VCaP (cell line): ENCODE measurements at regions not wholly inside any gene's neighbourhood (a gene's known extent, or its start where the extent isn't known, plus 50 kb on each side); places are given as distances from the start of the nearest gene placed in this dataset.

ENCODE experiments used
- H3K27ac ChIP-seq: fragments of 450-650 bp; 2 replicates; pipeline ENCODE4 v1.5.1; 2017
- TF ChIP-seq, protein P1 (sequence below): fragments of 450-650 bp; conservative IDR thresholded peaks from 2 replicates; pipeline ENCODE4 v1.5.1; 2017; ENCODE audit warnings: mild to moderate bottlenecking, moderate library complexity

DNA sequence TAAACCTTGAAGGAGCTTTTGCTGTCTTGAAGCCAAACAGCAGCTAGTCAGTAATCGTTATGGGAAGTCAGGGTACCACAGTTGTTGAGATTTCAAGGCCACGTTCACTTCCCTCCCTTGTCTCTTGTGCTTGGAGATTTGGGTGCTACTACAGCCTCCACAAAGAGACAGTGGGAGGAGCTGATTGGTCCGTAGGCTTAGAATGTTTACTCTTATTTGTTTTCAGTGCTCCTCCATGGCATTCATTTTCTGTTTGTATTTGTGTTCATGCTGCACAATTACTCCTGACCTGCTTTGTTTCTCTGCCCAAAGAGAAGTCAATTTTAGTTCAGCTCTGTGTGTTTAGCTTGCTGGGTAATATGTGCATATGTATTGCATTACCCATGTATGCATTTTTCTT is 147.7 kb downstream of the PRL start:
- H3K27ac ChIP-seq: no peak overlapping the region

DNA sequence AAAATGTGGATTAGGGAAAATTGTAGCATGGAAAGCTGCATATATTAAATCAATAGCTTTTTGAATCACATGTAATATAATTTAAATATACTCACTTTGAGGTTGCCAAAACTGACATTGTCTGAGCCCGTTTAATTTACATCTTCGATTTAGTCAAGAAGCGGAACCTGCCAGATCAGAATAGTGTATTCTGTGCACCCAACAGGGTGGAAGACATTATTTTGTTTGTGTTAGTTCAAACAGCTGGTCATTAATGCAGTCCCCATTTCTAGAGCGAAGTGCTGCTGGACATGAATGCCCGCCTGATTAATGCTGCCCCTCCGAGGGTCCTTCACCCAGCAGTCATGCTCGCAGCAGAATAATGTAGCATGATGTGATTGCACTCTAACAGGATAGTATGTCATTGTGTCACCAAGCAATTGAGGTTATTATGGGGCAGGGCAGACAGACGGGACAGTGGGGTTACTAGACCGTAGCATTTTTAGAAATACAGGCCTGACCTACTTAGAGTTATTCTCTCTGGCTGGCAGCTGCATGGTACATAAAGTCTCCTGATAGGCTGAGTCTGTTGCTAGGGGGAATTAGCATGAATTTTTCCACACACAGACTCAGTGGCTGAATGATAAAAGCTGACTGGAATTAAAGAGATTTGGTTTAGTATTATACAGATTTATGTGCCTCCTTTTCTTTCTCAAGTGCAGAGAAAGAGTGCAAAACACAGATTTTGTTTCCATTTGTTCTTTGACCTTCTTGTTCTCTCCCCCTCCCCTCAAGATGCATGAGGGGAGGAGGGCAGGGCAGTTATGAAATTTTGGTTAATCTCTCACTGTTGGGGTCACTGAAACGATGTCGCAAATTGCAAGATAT is 147.1 kb downstream of the PRL start:
- TF ChIP-seq, protein P1, sequence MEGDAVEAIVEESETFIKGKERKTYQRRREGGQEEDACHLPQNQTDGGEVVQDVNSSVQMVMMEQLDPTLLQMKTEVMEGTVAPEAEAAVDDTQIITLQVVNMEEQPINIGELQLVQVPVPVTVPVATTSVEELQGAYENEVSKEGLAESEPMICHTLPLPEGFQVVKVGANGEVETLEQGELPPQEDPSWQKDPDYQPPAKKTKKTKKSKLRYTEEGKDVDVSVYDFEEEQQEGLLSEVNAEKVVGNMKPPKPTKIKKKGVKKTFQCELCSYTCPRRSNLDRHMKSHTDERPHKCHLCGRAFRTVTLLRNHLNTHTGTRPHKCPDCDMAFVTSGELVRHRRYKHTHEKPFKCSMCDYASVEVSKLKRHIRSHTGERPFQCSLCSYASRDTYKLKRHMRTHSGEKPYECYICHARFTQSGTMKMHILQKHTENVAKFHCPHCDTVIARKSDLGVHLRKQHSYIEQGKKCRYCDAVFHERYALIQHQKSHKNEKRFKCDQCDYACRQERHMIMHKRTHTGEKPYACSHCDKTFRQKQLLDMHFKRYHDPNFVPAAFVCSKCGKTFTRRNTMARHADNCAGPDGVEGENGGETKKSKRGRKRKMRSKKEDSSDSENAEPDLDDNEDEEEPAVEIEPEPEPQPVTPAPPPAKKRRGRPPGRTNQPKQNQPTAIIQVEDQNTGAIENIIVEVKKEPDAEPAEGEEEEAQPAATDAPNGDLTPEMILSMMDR: no peak
- H3K27ac ChIP-seq: no peak overlapping the region; the same call in 1 of the 2 replicates

More for the DNA sequence above, 147.7 kb downstream of the PRL start:
- TF ChIP-seq, protein P1: no peak

DNA sequence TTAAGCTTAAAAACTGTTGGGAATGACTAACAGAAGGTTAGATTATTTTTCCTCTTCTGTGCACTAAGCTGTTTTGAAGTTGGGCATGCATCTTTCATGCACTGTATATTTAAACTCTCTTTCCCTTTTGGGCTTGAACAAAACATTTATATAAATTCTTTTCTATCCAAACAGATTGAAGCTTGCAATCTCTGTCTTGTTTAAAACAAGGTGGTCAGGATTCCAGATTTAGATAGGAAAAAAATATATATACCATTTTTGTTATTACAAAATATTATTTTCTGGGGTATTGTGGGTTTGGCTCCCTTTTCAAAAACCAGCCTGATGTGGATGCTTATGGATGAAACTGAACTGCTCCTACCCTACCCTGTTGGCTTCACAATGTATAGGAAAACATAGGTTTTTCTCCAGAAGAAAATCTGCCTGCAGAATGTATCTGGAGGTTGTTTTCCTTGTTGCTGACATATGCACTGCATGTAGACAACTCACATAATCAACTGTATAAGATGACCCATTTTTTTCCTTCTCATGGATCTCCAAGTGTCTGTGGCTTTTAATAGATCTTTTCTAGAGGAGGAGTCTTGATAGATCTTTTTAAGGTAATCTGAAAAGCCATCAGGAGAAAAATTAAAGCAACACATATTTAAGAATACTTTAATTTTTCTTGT is 146.3 kb downstream of the PRL start:
- TF ChIP-seq, protein P1: no peak
- no peak overlapping the region; the same call in 1 of the 2 replicates for H3K27ac ChIP-seq

DNA sequence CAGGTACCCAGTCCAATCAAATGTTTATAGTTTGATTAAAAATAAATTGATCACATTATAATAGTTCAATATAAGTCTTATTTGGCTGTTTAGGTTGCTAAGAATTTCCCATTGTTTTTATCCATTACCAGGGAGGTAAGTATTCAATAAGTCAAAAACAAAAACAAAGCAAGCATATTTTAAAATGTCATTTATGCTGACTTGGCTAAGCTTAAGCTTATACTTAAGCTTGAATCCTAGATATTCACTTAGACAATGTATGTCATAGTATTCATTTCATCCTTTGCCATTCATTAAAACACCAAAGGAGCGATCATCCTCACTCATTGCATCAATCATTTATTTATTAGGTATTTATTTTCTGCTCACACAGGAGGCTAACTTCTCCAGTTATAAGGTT is 144.9 kb downstream of the PRL start:
- no peak overlapping the region for H3K27ac ChIP-seq
- TF ChIP-seq, protein P1: no peak

DNA sequence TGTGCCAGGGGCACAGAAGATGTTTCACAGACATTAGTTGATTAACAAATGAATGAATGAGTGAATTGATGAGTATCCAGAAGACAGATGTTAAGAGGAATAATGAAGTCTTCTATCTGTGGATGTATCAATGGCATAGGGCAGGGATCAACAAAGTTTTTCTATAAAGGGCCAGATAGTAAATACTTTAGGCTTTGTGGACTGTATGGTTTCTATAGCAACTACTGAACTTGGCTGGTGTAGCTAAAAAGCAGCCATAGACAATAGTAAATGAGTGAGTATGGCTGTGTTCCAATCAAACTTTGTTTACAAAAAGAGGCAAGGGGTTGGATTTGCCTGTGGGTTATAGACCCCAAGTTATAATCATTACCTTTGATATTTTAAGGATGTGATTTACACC is 144.0 kb downstream of the PRL start:
- H3K27ac ChIP-seq: no peak overlapping the region
- TF ChIP-seq, protein P1: no peak

DNA sequence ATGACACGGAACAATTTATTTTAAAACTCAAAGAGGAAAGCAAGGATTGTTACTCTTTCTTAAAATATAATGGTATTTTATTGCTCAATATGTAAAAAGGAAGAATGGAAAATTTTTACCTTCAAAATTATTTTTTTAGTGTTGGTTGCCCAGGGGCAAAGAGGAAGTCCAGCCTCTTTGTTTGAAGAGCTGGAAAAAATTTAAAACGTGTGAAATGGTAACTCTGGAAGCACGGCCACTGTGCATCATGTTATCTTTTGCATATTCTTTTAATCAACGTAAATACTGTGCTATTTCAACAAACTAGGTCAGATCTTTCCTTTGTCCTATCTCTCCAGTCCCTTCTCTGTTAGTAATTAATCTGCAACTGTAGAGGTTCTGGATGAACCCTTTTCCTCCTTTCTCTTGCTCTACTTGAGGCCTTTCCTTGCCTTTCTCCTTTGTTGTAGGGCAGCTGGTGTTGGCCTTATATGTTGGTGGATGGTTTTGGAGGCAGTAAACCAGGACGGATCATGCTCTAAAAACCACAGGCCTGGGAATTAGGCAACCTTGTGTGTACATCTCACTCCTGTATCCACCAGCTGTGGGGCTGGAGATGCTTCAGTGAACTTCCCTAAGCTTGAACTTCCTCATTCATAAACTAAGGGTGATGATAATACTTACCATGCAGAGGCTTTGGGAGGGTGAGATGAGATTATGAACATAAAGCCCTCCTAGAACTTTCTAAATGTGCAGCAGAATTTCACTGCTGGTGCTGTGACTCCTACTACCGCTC is 143.3 kb downstream of the PRL start:
- TF ChIP-seq, protein P1: no peak
- no peak overlapping the region for H3K27ac ChIP-seq

DNA sequence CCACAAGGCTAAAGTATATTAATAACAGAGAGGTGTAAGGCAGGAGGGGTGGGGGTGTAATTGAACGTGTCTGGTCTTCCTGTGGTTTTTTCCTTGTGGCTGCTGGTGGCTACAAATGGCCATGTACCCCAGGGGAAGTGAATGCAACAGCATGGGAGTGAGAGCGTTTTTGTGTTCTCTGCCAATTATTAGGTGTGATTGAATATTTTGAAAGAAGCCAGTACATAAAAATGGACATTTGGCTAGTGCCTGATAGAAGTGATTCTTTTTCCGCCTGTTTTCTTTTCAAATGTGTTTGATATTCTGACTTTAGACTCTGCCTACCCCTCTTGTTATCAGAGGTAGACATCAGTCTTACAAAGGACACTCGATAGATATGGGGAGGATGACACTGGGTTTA is 141.3 kb downstream of the PRL start:
- TF ChIP-seq, protein P1: no peak
- no peak overlapping the region for H3K27ac ChIP-seq
